HFF-Myc (cell line): ENCODE measurements at regions not wholly inside any gene's neighbourhood (a gene's known extent, or its start where the extent isn't known, plus 50 kb on each side); places are given as distances from the start of the nearest gene placed in this dataset.

Source experiments
- DNase-seq: peaks from one replicate; pipeline ENCODE4 v3.0.0-alpha.2; 2011; ENCODE audit warnings: low read depth; ENCODE audit errors: extremely low read depth
- H3K4me3 ChIP-seq: replicated peaks from 2 replicates; pipeline ENCODE4 v1.5.1; 2011; ENCODE audit warnings: low read depth, mild to moderate bottlenecking, control low read depth, low read length
- CTCF ChIP-seq: IDR thresholded peaks from 2 replicates; pipeline ENCODE4 v1.5.1; 2012; ENCODE audit warnings: mild to moderate bottlenecking, low read depth, low read length, control low read depth; ENCODE audit errors: missing control alignments

GRCh38 chr5:124264499-124264898 lies 481.9 kb downstream of the ZNF608 start:
- no peak overlapping the region for H3K4me3 ChIP-seq
- no peak for DNase-seq
- TF ChIP-seq CTCF, result no peak

- H3K4me3 ChIP-seq, result no peak overlapping the region
Observed at GRCh38 chr5:124263680-124264491, 482.6 kb downstream of the ZNF608 start.

DNA sequence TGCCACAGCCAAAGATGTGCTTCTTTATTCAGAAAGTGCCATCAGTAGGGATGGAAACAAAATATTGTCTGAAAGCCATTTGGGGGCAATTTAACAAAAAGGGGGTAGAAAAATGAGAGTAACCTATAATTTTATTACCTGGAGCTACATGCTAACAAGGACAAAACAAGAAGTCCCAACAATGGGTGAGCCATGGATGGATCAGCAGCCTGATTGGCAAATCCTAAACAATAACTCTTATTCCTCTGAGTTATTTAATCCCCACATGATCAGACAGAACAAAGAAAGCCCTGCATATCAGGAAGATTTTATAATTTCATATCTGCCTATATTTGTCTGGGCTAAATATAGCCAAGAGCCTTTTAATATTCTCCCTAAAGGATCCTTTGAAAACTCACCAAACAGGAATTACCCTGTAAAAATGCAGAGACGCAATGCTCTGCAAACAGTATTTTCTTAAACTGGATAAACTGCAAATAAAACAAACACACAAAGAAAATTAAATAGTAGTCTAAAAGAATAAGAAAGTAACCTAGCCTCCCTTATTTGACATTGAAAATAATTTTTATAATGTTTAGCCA lies 483.4 kb downstream of the ZNF608 start:
- H3K4me3 ChIP-seq, result no peak overlapping the region
- DNase-seq, result no peak
- no peak for TF ChIP-seq CTCF

More at GRCh38 chr5:124263680-124264491, 482.6 kb downstream of the ZNF608 start:
- DNase-seq, result no peak
- no peak for TF ChIP-seq CTCF

GRCh38 chr5:124262470-124262869 lies 484.0 kb downstream of the ZNF608 start:
- H3K4me3 ChIP-seq, result no peak overlapping the region
- no peak for DNase-seq
- no peak for TF ChIP-seq CTCF

DNA sequence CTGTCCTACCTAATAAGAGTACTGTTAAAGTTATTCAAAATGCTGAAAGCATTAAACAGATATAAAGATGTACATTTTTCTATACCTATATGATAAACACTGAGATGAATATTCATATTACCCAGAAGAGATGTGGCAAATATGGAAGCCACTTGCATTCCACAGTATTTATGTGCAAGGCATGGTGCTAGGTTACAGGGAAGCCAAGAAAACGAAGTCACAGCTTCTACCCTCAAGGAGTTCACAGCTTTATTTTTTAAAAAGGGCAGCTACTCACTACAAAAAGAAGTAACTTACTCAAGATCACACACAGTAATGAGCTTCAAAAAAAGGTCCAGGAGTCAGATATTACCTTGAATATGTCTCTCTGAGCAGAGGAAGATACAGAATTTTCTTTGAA lies 484.6 kb downstream of the ZNF608 start:
- TF ChIP-seq CTCF, result no peak
- no peak overlapping the region for H3K4me3 ChIP-seq
- no peak for DNase-seq

- no peak for TF ChIP-seq CTCF
Observed at GRCh38 chr5:124260921-124261515, 485.4 kb downstream of the ZNF608 start.

More at GRCh38 chr5:124260921-124261515, 485.4 kb downstream of the ZNF608 start:
- no peak for DNase-seq
- H3K4me3 ChIP-seq, result no peak overlapping the region
